Spleen (tissue), 11 donors: ENCODE measurements at regions not wholly inside any gene's neighbourhood (a gene's known extent, or its start where the extent isn't known, plus 50 kb on each side); places are given as distances from the start of the nearest gene placed in this dataset.

Experiments used
- DNase-seq: peaks from one replicate; pipeline ENCODE4 v3.0.0-alpha.2; 2020
- H3K27ac ChIP-seq, 8 donors: fragments of 200-600 bp; sonication (generic) in 7 of 8; 1 replicate in 4 of 8; 2 replicates in 4 of 8; pipeline versions ENCODE4 v1.5.0 to v1.8.0; 2016 to 2021; ENCODE audit warnings: inconsistent platforms in 4 of 8, mild to moderate bottlenecking in 4 of 8, moderate library complexity in 1 of 8
- H3K27me3 ChIP-seq, 7 donors: fragments of 200-600 bp; sonication (generic) in 6 of 7; replicated peaks in 1 of 7; 1 replicate in 4 of 7; 2 replicates in 3 of 7; pipeline versions ENCODE4 v1.5.0 to v1.8.0; 2016 to 2021; ENCODE audit warnings: inconsistent platforms in 3 of 7, mild to moderate bottlenecking in 1 of 7
- H3K36me3 ChIP-seq, 6 donors: fragments of 200-600 bp; sonication (generic) in 5 of 6; 1 replicate in 4 of 6; 2 replicates in 2 of 6; pipeline versions ENCODE4 v1.5.0 to v1.8.0; 2016 to 2021; ENCODE audit warnings: inconsistent platforms in 2 of 6
- H3K4me1 ChIP-seq, 6 donors: fragments of 200-600 bp; sonication (generic) in 5 of 6; 1 replicate in 3 of 6; 2 replicates in 3 of 6; pipeline versions ENCODE4 v1.5.0 to v1.8.0; 2016 to 2021; ENCODE audit warnings: inconsistent platforms in 3 of 6
- H3K4me3 ChIP-seq, 8 donors: fragments of 200-600 bp; sonication (generic) in 7 of 8; 1 replicate in 4 of 8; 2 replicates in 4 of 8; pipeline versions ENCODE4 v1.5.0 to v1.8.0; 2016 to 2021; ENCODE audit warnings: inconsistent platforms in 4 of 8, mild to moderate bottlenecking in 4 of 8, moderate library complexity in 2 of 8
- H3K9me3 ChIP-seq, 8 donors: fragments of 200-600 bp; sonication (generic) in 7 of 8; 1 replicate in 4 of 8; 2 replicates in 4 of 8; pipeline versions ENCODE4 v1.5.0 to v1.8.0; 2016 to 2021; ENCODE audit warnings: inconsistent platforms in 4 of 8
- CTCF ChIP-seq, 11 experiments: fragments of 200-600 bp in 7 of 11; fragments of 450-650 bp in 4 of 11; sonication (generic) in 4 of 11; IDR thresholded peaks in 8 of 11; conservative IDR thresholded peaks in 3 of 11; 1 replicate in 7 of 11; 2 replicates in 4 of 11; pipeline versions ENCODE4 v1.4.0 to v1.8.0; 2016 to 2021; ENCODE audit warnings: antibody characterized with exemption in 11 of 11, inconsistent platforms in 4 of 11, mild to moderate bottlenecking in 1 of 11
- POLR2A ChIP-seq, 3 donors: fragments of 450-650 bp; IDR thresholded peaks; one replicate each; pipeline ENCODE4 v1.5.1; 2017; ENCODE audit warnings: antibody characterized with exemption in 3 of 3, mild to moderate bottlenecking in 1 of 3
- POLR2AphosphoS5 ChIP-seq, 3 donors: sonication (generic); formaldehyde crosslinking; IDR thresholded peaks; one replicate each; pipeline ENCODE4 v1.5.1; 2017; ENCODE audit warnings: antibody characterized with exemption in 3 of 3
- WGBS, 5 donors: extraction: QIAGEN DNeasy Blood & Tissue Kit in 3 of 5; methylation state at CpG; one replicate each; pipeline versions ENCODE4 v1.1.5 to v1.1.7; 2013 to 2018; 5-methylcytosine and 5-hydroxymethylcytosine counted together
- intact Hi-C: fragments of 100-400 bp; cut with DNase I; formaldehyde crosslinking; loops from one replicate; pipeline ENCODE4 v1.15.0; 2023; ENCODE audit warnings: low total_unique reads
- donor health status: healthy with polysubstance abuse.
- donor health status: DM: no; HTN: no; CAD: no; lungs with moderate emphysema.
- donor health status: DM: no; HTN: no; CAD: no.
- donor health status: Bipolar disorder and iron deficiency.
- donor health status: healthy.
- donor health status: DM: no; HTN: no; CAD: no.
- donor health status: DM: yes; HTN: yes; CAD: no.

DNA sequence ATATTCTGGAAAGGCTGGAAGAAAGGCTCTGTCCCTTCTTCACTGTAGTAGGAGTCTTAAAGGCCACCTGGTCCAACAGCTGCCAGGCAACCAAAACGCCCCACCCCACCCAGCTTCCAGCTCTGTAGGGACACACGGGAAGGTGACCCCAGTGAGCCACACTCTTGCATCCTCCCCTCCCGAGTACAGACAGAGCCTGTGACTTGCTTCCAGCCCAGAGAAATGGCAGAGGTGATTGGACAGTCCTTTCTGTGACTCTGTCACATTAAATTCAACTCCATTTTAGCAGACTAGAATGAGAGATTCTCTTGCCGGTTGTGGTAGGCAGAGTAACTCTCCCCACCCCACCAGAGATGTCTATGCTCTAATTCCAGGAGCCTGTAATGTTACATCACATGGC, 226.2 kb upstream of the ARID1B start:
- intact Hi-C loops = no loop called here
- Histone ChIP-seq H3K9me3 (no peaks in the 10 kb centered on the region), H3K4me1 (no peaks in the 10 kb centered on the region), H3K36me3 (no peaks in the 10 kb centered on the region), H3K27ac (no peak overlapping the region), H3K27me3 (no peaks in the 10 kb centered on the region), H3K4me3 (no peak overlapping the region)
- DNase-seq = no peak
- no peak for TF ChIP-seq POLR2A (IDR thresholded peaks at IDR 0.05)
- no peak for TF ChIP-seq POLR2AphosphoS5 (IDR thresholded peaks at IDR 0.05)
- TF ChIP-seq CTCF (IDR thresholded peaks at IDR 0.05 in 8 of 11, conservative IDR thresholded peaks at IDR 0.05 in 3 of 11) = no peak
- WGBS, 5 donors = 76 to 91% (median 82%) methylated on average over 4 of the region's 4 CpGs

DNA sequence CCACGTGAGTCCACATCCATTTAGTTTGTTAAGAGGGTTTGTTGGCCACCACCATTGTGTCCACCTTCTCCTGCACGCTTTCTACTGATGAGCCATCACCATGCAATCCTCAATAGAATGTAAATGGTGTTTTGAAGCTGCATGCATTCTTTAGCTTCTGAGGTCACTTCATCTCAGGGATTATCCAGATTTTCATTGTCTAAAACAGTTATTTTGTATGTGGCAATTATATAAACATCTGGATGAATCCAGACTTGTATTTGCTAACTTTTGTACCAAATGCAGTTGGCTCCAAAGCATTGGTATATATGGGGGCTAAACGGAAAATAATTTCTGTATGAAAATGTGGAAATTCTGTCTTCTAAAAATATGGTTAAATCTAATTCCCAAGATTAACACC, 231.2 kb upstream of the ARID1B start:
- Histone ChIP-seq H3K9me3 (no peaks in the 10 kb centered on the region), H3K27me3 (no peaks in the 10 kb centered on the region), H3K4me1 (no peaks in the 10 kb centered on the region), H3K27ac (no peak overlapping the region), H3K36me3 (no peaks in the 10 kb centered on the region), H3K4me3 (no peak overlapping the region)
- intact Hi-C loops = no loop called here
- whole genome bisulfite sequencing, 5 donors = 83 to 93% (median 87%) methylated on average over 3 of the region's 3 CpGs
- TF ChIP-seq POLR2AphosphoS5 (IDR thresholded peaks at IDR 0.05) (no peak), POLR2A (IDR thresholded peaks at IDR 0.05) (no peak), CTCF (IDR thresholded peaks at IDR 0.05 in 8 of 11, conservative IDR thresholded peaks at IDR 0.05 in 3 of 11) (no peak)
- DNase-seq = no peak

GRCh38 chr6:156545021-156545420, 232.2 kb upstream of the ARID1B start:
- Histone ChIP-seq H3K4me1 (no peaks in the 10 kb centered on the region), H3K9me3 (no peaks in the 10 kb centered on the region), H3K27me3 (no peaks in the 10 kb centered on the region), H3K4me3 (no peak overlapping the region), H3K36me3 (no peaks in the 10 kb centered on the region), H3K27ac (no peak overlapping the region)
- no peak for DNase-seq
- intact Hi-C loops = no loop called here
- 74 to 84% (median 79%) methylated on average over 3 of the region's 3 CpGs for WGBS, 5 donors
- no peak for TF ChIP-seq POLR2A (IDR thresholded peaks at IDR 0.05)
- no peak for TF ChIP-seq POLR2AphosphoS5 (IDR thresholded peaks at IDR 0.05)
- no peak for TF ChIP-seq CTCF (IDR thresholded peaks at IDR 0.05 in 8 of 11, conservative IDR thresholded peaks at IDR 0.05 in 3 of 11)

DNA sequence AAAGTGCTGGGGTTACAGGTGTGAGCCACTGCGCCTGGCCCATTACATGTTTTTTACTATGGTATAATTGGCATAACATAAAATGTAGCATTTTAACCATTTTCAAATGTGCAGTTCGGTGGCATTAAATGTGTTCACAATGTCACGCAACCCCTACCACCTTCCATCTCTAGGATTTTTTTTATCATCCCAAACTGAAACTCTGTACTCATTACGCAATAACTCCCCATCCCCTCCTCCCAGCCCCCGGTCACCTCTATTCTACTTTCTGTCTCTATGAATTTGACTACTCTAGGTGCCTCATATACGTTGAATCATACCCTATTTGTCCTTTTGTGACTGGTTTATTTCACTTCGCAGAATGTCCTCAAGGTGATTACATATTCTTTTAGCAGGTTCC, 233.1 kb upstream of the ARID1B start:
- H3K27me3 ChIP-seq = no peaks in the 10 kb centered on the region
- H3K9me3 ChIP-seq = no peaks in the 10 kb centered on the region
- no peaks in the 10 kb centered on the region for H3K4me1 ChIP-seq
- intact Hi-C loops = no loop called here
- DNase-seq = no peak
- no peak for TF ChIP-seq POLR2A (IDR thresholded peaks at IDR 0.05)
- TF ChIP-seq POLR2AphosphoS5 (IDR thresholded peaks at IDR 0.05) = no peak
- TF ChIP-seq CTCF (IDR thresholded peaks at IDR 0.05 in 8 of 11, conservative IDR thresholded peaks at IDR 0.05 in 3 of 11) = no peak
- H3K4me3 ChIP-seq = no peak overlapping the region
- no peaks in the 10 kb centered on the region for H3K36me3 ChIP-seq
- no peak overlapping the region for H3K27ac ChIP-seq
- 87 to 94% (median 90%) methylated on average over 7 of the region's 7 CpGs for WGBS, 5 donors
